Right forelimb (tissue), 1 donor: ENCODE measurements at regions not wholly inside any gene's neighbourhood (a gene's known extent, or its start where the extent isn't known, plus 50 kb on each side); places are given as distances from the start of the nearest gene placed in this dataset.

Source experiments
- DNase-seq: peaks from one replicate; pipeline ENCODE4 v3.0.0-alpha.2; 2018

DNA sequence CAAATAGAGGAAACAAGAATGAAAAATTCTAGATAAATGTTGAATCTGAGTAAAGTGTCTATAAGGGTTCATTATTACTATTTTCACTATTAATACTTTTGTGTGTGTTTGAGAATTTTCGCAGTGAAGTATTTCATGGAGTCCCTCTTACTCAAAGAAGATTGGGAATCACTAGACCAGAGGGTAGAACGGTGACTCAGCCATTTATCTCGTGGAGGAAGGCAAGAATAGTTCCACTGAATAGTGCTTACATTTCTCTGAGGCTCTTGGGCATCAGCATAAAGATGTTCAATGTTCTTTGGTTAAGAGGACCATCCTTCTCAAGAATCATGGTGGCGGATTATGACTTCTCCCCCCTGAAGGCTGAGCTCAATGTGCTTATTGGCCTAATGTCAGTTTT lies 376.7 kb upstream of the ARID1B start:
- DNase-seq: no peak

DNA sequence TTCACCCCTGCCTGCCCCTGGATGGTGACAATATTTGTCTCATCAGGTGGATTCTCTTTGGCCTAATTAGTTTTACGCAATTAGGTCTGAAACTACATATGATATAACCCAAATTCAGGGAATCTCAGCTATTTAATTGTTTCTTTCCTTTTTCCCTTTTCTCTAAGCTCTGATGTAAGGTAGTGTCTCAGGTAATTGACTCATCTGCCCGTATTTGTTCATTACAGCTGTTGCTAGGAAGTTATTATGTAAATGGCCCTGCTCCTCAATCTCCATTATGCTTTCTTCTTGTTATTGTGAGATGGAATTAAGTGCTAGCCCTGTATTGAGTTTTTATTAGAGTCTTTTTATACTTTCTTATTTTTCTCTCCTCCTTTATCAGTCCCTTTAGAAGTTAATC lies 378.2 kb upstream of the ARID1B start:
- no peak for DNase-seq

DNA sequence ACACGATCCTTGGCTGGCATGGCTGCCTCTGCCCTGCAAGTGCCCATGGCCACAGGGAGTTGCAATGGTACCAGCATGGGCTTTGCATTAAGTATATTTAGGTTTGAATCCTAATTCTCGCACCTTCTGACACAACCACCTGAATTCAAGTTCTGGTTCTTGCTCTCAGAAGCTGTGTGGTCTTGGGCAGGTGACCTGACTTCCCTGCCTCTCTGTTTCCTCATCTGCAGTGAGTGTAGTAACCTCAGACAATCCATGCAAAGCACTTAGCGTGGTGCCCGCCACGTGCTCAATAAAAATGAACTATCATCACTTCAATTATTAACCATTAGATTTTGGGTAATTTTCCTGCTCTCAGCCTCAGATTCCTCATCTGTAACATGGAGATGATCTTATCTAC lies 378.8 kb upstream of the ARID1B start:
- DNase-seq: no peak

DNA sequence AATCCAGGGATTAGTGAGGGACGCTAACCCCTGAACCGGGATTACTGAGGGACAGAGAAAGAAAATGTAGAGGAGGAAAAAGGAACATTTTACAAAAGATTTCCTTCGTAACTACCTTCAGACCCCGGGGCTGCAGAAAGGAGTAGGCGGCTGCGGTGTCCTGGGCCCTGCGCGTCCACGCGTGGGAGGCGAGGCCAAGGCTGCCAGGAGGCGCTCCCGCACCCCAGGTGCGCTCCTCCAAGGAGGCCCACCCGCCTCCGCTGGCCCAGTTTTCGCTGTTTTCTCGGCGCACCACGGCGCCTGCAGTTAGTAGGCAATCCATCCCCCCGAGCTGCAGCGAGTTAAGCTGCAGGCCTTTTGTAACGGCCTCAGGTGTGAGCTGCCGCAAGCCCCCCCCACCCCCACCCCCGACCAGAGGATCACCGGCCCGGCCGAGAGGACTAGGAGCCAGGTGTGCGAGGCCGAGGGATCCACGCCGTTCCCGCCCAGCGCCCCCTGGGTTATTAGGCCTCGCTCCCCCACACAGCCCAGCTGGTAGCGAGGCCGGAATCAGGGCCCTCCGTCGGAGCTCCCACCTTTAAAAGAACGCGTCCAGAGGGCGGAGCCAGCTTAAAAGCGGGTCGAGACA lies 380.3 kb upstream of the ARID1B start:
- no peak for DNase-seq

DNA sequence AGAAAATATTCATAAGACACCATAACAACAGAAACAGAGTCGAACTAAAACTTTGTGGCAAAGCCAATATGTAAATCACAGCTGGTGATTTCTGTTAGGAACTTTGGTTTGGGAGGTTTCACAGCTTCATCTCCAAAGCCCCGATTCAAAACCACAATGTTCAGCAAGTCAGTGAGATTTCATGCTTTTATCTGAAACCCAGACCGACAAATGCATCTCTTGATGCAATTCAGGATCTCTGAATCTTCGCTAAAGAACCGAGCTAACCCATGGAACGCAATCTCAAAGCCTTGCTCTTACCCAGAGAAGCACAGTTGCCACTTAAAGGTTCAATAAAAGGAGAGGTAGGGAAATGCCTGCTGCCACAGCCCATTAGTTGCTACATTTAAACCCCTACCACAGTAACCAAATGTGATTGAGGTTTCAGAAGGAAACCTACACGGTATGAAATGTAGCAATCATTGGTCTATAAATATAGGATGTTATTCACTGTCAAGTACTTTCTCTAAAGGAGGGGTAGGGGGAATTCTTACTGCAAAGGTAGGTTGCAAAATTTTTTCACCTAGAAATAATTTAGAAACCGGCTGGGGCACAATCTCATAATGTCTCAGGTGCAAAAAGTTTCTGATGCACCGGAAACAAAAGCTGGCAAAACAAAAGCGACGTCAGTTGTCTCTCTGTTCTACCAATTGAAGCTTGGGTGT lies 381.0 kb upstream of the ARID1B start:
- DNase-seq: no peak

DNA sequence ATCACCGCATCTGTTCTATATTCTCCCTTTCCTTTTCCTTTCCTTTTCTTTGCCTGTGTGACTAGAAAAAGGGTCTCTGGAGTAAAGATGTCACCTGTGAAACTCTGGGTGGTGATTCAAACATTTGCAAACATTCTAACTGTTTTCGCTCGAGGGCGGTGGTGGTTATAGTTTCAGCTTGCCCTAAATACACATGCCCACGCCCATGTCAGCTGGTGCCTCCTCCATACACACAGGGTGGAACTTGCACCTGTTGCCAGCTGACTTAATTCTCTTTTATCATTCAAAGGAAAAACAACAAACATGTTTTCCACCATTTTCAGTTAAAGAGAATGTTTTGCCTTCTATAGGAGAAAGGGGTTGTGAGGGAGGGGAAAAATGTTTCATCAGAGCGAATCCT lies 381.9 kb upstream of the ARID1B start:
- no peak for DNase-seq

DNA sequence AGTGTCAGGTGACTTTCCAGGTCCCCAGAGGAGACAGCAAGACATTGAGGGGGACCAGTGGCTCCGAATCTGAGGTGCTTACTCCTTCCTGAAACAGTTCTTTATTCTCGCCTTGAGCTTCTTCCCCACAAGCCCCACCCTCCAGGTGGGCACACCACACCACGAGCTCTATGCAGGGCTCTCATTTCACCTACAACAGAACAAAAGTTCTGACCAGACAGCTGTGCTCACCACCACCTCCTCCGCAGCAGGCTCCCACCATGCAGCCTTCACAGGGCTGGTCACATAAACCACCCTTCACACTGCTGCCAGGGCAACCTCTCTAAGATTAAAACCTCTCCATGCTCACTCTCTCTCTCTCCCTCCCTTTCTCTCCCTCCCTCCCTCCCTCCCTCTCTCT lies 384.5 kb upstream of the ARID1B start:
- no peak for DNase-seq

DNA sequence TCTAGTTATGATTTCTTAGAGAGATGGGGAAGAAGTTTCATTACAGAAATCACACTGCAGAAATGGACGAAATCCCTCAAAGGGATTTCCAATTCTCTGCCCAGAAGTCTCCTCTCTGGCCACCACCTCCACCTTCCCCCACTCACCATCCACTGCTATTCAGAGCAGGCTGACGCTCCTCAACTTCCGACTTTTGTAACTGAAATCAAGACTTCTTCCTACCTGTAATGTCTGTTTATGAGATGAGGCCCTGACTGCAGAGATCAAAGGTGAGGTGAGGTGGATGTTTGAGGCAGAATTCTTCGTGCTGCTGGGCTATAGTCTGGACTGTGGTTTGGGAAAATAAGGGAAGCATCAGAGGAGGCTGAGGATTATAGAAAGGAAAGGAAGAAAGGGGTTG lies 385.2 kb upstream of the ARID1B start:
- no peak for DNase-seq

DNA sequence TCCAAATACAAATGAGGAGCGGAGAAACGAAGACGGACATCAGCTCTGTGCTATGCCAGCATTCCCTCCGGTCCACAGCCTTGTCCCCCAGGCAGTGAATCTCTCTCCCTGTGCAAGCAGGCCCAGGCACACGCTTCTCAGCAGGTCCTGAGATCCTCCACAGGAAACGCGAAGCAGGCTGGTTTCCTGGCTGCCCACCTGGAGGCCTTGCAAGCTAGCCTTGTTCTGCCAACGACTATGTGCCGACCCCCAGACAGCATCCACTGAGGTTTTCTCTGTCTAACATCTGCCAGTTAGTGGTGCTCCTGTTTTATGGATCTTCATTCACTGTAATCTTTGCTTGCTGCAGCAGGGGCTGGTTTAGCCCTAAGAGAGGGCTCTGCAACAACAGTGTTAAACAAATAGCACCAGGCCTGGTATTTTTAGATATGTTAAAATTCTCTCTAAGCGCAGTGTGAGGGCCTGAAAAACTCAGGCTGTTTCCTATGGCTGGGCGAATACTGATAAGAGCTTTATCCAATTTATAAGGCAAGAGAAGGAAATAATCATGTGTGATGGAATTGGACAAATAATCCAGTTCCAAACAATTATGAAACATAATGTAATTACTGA lies 386.0 kb upstream of the ARID1B start:
- DNase-seq: no peak

DNA sequence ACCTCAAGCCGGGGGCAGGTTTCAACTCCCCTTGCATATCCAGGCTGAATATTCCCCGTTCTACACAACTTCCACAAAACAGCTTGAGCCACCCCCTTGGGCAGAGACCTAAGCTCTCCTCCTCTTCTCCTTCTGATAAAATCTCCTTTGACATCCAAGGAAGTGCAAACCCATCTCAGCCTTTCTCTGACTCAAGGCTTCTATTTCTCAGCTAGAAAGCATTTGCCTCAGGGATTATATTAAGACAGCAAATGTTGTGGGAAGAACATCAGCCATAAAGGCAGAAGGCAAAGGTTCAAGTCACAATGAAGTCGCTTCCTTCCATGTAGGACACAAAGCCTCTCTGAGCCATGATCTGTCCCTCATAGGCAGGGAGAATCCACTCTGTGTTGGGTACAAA lies 386.6 kb upstream of the ARID1B start:
- DNase-seq: no peak

DNA sequence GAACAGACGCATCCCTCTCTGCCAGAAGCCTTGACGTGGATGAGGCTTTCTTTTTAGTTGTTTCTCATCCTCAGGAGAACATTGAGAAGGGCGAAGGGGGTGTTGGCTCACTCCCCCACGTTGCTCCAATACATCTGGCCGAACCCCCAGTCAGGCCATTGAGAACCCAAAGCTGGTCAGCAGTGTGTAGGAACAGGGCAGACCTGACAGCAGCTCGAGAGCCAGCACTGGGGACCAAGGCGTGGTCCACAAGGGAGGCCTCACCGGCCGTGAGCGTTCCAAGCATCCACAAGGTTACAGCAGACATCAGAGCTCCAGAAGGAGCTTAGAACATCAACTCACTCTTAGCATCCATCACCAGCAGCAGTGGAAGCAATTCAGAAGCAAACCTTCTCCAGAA lies 387.9 kb upstream of the ARID1B start:
- no peak for DNase-seq

DNA sequence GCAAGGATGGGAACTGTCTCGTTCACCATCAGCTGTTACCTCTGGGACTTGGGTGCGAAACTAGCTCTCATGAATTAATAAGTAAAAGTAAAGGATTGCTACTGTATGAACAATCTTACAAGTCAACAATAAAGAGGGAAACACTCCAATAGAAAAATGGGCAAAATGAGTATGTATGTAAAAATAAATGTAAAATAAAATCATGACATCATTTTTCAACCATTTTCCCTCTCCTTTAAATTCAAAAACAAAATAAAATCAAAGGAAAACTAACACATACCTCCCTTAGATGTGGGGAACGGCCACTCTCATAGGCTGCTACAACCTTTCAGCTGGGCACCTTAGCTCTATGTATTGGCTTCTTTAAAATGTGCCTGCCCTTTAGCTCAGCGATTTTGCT lies 389.7 kb upstream of the ARID1B start:
- DNase-seq: no peak

DNA sequence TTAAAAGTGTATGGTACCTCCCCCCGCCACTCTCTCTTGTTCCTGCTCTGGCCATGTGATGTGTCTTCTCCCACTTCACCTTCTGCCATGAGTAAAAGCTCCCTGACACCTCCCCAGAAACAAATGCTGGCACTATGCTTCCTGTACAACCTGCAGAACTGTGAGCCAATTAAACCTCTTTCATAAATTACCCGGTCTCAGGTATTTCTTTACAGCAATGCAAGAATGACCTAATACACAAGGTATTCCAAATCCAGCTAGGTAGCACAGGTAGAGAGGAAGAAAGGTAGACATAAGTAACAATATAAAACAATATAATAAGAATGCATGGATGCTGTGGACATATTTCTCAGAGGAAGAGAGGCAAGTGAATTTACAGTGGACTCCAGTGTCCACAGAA lies 394.1 kb upstream of the ARID1B start:
- no peak for DNase-seq

DNA sequence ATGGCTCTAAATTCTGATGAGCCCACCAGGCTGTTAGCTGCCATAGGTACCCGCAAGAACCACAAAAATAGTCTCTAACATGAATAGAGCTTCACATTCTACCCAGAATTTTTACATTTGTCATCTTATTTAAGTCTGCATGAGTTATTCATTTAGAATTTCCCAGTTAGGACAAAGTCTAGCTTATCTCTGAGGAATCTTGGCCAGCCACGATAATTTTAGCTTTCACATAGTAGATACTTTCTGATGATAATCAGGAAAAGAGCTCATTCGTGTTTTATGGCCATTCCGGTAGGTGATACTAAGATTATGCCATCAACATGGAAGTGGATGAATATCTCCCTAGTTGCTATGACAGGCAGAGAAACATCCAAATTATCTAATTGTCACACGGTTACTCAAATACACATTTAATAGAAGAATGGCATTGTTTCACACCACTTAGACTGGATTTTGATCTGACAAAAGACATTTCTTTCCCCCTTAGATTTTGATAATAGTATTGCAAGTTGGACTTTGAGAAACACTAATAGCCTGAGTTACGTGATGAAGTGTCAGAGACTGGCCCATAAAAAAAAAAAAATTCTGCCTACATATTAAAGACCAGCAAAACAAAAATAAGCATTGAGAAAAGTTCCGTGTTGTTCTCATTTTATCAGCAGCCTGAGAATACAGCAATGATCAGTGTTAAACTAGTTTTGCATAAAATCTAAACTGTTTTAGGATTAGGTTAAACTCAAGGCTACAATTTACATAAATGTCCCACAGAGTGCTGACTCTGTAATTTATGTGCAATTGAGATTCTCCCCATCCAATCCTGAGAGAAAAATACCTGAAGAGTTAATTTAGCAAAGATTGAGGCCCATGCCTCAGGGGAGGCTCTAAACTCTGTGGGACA lies 397.5 kb upstream of the ARID1B start:
- DNase-seq: no peak

DNA sequence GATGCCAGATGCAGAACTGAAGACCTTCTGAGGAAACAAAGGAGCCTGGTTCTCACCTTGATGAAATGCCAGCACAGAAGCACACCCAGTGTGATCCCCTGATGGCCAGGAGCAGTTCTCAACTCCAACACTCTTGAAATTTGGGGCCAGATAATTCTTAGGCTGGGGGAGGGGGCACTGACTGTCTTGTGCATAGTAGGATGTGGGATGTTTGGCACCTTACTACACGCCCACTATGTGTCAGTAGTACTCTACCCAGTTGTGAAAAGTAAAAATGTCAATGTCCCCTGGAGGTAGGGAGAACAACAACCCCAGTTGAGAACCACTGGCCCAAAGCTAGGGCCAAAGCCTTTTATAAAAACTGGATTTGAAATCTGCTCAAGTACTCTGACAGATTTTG lies 398.3 kb upstream of the ARID1B start:
- no peak for DNase-seq

DNA sequence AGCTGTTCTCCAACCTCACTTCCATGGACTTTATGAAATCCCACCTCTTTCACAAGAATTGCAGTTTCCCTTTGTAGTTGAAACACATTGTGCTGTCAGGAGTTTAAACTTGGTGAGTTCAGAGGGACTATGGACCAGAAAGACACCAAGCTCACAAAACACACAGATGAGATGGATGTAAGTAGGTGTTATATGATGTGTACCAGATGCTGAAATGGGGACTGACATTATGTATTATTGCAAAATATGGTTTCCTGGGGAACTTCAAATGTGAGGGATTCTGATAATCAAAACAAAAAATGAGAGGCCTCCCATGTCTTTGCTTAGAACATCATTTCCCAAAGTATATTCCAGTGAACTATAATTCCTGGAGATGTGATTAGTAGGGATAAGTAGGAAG lies 401.1 kb upstream of the ARID1B start:
- no peak for DNase-seq

DNA sequence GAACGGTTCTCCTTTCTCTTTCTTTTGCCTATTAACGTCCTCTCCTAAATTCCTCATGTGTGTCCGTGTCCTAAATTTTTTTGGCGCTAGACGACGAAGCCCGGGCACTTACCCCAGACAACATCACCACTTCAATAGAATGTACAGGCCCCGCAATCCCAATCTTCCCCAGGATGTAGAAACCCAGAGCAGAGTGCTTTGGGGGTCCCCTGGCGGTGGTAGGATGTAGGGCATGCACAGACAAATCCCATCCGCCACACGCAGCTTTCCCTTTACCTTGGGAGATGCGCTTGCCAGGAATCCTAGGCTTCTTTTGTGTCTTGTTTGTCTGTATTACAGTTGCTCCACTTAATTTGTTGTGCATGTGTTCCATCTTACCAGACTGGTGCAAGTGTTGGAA lies 417.3 kb upstream of the ARID1B start:
- no peak for DNase-seq

DNA sequence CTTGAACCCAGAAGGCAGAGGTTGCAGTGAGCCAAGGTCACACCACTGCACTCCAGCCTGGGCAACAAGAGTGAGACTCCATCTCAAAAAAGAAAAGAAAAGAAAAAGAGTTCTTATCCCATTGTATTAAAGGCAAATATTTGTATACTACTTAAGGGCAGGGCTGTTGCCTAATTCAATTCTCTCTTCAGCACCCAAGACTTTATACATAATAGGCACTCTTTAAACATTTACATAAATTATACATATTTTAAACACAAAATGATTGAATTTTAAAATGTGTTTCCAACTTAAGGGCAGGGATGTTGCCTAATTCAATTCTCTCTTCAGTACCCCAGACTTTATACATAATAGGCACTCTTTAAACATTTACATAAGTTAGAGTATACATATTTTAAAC lies 424.3 kb upstream of the ARID1B start:
- no peak for DNase-seq

DNA sequence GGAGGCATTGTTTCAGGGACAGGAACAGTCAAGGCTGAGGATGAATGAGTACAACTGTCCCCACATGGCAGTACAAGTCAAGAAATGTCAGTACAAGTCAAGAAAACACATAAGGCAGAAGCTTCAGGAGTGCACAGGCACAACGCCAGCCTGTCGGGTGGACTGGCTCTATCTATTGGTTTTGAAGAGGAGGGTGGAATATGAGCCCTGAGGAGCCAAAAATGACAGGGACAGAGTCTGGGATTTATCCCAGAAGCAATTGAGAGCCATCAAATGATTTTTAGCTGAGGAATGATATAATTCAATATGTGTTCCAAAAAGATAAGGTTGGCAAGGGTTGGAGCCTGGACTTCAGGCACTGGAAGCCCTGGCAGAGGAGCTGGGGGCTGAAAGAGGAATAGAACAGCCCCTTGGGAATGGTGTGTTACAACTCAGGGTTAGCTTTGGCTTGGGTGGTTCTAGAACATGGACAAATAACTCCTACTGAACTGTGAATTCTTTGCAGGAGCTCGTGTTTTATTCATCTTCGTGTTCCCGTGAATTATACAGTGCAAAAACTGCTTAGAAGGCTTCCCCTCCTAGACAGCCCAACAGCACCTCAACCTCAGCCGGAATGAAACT lies 425.7 kb upstream of the ARID1B start:
- no peak for DNase-seq

DNA sequence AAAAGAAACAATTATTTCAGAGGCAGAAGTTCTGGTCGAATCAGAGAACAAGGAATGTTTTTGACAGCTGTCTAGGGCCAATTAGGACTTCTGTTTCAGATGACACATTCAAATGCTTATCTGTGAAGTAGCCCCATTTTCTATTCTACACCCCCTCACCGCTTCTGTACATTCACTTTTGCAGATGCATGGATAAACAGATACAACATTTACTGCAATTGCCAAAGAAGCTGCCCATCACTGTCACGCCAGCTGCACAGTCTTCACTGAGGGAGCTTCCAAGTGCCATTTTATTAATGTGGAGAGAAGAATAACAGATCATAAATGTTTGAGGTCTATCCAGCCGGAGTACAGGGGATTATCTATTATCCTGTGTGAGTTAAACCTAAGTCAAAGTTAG lies 426.8 kb upstream of the ARID1B start:
- no peak for DNase-seq

DNA sequence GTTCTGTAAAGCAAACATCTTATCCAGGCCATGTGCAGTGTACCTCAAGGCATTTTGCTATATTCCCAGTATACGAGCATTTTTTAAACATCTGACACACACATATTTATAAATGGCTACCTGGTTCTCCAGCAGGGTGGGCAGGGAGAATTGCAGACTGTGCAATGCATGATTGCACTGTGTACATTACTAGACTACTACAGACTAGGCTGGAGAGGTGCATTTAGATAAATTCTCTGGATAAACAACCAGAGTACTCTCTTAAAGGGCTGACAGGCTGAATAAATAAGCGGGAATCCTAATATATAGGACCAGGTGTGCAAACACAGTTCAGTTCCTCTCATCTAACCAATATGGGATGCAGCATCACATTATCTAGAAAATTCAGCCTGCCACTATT lies 428.3 kb upstream of the ARID1B start:
- DNase-seq: no peak

DNA sequence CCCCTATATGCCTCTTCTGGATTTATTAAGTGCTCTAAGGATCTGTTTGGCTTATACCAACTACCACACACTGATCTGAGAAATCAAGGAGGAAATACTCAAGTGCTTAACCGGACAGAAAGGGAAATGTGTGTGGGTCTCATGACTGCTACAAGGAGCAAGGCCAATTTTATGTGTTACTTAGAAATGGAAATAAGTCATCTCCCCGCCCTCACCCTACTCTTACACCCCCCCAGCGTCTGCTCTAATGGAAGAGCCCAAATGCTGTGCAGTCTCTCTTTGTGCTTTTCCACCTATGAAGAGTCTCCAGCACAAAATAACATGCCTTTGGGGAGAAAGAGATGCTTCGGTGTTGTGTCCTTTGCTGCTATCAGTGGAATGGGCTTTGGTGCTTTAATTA lies 428.8 kb upstream of the ARID1B start:
- DNase-seq: no peak

DNA sequence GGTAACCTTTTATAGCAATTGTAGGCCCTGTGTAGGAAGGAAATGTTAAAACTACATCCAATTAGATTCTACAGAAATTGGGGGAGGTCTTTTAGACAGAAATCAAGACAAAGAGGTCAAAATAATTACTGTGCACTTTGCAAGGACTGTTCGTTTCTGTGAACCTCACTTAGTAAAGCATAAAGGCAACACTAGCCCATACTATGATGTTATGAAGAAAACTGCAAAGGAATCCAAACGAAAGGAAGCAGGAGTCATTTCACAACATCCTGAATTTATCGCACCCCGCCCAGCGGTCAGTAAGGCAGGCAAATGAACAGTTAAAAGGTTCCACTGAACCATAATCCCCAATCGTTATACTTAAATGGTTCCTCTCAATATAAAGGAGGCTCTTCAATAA lies 429.5 kb upstream of the ARID1B start:
- no peak for DNase-seq
